T-helper 2 cell (primary cell): ENCODE measurements at regions not wholly inside any gene's neighbourhood (a gene's known extent, or its start where the extent isn't known, plus 50 kb on each side); places are given as distances from the start of the nearest gene placed in this dataset.

ENCODE experiments used
- DNase-seq, 5 experiments: peaks; one replicate each; pipeline versions ENCODE4 v3.0.0 to v3.0.0-alpha.2; 2012 to 2022

DNA sequence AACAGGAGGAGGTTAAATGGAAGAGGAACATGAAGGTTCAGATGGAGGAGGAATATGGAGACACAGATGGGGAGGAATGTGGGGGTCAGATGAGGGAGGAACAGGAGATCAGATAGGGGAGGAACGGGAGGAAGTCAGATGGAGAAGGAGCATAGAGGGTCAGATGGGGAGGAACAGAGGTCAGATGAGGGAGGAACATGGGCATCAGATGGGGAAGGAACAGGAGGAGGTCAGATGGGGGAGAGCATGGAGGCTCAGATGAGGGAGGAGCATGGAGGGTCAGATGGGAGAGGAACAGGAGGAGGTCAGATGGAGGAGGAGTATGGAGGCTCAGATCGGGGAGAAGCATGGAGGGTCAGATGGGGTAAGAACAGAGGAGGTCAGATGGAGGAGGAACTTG is 290.6 kb downstream of the BMP7 start:
- no peak for DNase-seq

- DNase-seq: no peak
Observed at GRCh38 chr20:56976336-56976735, 290.1 kb downstream of the BMP7 start.

- DNase-seq: no peak
Observed at GRCh38 chr20:56978475-56978874, 288.0 kb downstream of the BMP7 start.

GRCh38 chr20:56979125-56979524 is 287.3 kb downstream of the BMP7 start:
- DNase-seq: no peak

- DNase-seq: no peak
Observed at GRCh38 chr20:56981301-56981700, 285.1 kb downstream of the BMP7 start.

DNA sequence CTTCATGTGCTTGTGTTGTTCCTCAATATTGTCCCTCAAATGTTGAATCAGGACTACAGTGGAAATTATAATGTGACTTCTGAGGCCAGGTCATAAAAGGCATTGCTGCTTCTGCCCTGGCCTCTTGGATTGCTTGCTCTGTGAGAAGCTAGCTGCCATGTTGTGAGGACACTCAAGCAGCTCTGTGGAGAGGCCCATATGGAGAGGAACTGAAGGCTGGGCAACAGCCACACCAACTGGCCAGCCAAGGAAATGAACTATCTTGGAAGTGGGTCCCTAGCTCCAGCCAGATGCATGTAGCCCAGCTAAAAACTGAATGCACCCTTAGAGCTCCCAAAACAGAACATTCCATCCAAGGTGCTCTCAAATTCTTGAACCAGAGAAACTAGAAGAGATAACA is 282.6 kb downstream of the BMP7 start:
- DNase-seq: no peak

DNA sequence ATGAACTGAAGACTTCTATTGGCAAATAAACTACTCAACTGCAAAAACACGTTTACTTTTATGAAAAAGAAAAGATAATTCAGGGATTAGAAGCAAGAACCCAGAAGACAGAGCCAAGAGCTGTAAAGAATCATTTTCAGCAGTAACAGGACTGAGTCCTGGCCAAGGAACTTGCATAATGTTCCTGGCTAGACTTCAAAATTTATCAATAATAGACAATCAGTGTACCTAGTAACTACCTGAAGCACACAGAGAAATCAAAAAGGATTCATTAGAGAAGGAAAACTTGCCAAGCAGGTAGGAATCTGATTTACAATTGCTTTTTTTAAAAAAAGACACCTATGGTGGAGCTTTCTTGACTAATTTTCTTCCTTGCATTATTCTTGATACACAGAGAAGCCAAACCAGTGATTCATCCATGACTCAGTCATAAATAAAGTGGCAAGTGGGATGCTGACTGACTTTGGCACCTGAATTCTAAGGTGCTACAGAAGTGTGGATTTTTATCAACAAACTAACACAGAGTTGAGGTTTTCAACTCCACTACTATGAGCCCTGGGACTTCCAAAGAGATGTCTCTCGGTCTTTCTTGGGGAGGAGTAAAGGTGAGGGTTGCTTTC is 281.3 kb downstream of the BMP7 start:
- DNase-seq: no peak

GRCh38 chr20:56986476-56986875 is 280.0 kb downstream of the BMP7 start:
- no peak for DNase-seq

DNA sequence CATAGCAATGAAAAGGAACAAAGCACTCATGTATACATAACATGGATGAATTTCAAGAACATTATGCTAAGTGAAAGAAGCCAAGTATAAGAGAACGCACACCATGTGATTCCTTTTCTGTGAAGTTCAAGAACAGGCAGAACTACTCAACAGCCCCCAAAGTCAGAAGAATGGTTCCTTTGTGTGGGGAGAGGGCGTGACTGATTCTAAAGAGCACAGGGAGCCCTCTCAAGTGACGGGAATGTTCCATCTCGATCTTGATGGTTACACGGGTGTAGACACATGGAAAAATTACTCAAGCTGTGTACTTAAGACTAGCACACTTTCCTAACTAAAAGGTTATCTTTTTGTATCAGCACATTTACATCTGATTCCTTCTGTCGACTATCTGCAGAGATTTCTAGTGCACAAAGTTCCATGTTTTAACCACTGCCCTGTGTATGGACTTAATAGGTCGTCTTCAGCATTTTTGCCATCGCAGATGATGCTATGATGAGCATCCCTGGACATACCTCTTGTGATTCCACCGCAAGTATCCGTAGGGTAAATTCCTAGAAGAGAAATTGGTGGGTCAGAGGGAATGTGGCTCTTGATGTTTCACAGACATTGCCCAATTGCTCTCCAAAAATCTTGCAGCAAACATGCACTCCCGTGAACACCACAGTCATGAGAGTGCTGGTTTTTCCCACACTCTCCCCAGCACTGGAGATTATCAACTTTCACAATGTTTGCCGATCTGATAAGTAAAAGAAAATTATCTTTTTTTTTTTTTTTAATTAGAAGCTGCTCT is 279.3 kb downstream of the BMP7 start:
- DNase-seq: no peak

- DNase-seq: no peak
Observed at GRCh38 chr20:56987986-56988385, 278.5 kb downstream of the BMP7 start.

DNA sequence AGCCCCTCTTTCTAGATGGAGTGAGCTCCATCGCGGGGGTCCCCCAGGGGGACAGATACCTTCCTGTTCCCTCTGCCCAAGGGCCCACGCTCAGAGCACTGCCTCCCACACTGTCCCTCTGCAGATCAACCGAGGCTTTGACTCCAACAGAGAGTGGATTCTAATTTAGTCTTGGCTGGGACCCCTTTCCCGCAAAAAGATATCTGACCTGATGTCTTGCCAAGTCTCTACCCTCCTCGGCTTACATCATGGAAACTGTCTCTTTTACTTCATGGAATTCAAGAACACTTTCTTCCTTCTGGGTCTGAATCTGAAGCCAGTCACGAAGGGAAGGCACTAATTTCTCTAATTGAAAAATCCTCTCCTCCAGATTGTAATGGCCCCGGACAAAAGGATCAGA is 278.0 kb downstream of the BMP7 start:
- no peak for DNase-seq

GRCh38 chr20:56989516-56989915 is 276.9 kb downstream of the BMP7 start:
- no peak for DNase-seq

- no peak for DNase-seq
Observed at GRCh38 chr20:56993020-56993559, 273.4 kb downstream of the BMP7 start.

DNA sequence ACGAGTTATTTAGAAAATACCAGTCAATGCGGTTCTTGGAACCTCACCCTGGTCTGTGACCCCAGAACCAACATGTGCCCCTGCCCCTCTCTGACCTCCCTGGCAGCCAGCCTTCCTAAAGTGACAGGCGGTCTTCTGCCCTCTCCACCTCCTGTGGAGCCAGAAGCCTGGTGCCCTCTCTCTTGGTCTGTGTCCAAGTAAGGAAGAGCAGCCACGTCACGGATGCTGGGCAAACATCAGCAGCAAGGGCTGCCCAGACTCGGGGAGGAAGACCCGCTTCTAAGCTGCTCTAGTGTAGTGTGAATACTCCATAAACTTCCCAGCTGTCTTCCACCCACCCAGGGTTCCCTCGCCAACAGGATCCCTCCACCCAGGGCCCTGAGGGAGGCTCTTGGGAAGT is 272.4 kb downstream of the BMP7 start:
- DNase-seq: no peak

- no peak for DNase-seq
Observed at GRCh38 chr20:56995149-56995548, 271.3 kb downstream of the BMP7 start.

DNA sequence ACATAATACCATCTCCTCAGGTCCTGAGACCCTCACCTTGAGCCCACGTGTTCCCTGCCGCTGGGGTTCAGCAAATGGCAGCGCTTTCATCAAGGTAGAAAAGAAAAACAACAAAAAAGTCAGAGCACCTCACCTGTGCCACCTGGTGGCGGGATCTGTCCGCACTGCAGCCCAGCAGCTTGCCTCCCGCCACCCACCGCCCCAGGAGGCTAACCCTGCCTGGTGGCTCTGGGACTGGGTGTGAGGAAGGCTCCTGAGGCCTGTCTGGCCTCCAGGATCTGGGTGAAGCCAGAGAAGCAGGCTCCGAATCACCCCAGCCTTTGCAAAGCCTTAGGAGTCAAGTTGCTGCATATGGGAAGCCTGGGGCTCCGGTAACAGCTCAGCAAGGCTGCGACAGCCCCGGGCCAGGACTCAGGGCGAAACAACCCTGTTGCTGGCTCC is 270.8 kb downstream of the BMP7 start:
- no peak for DNase-seq

DNA sequence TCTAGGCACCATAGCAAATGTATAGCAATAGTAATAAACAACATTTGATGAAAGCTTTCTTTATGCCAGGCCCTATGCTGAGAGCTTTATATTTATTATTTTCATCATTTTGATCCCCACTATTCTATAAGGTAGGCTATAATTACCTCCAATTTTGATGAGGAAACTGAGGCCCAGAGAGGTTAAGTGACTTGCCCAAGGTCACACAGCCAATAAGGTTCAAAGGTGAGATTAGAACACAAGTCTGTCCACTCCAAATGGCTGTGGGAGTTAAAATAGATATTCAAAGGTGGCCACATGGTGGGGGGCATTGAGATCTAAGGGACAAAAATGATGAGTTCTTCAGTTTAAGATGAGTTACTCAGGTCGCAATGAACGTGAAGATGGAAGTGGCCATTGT is 269.9 kb downstream of the BMP7 start:
- no peak for DNase-seq

DNA sequence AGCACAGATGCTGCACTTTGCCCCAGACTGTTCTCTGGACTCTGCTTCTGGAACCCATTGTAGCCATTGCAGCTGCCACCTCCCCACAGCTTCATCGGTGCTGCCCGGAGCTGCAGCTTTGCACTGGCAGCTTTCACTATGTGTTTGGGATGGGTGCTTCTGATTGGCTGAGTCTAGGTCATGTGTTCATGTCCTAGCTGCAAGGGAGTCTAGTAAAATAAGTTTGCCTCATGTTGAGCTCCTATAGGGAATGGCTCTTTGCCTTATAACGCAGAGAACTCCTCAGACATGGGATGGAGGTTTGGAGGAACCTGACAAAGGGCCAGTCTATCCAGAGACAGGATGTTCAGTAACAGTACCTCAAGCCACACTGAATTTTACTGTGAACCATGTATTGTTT is 268.0 kb downstream of the BMP7 start:
- no peak for DNase-seq

- DNase-seq: no peak
Observed at GRCh38 chr20:57000441-57000968, 265.9 kb downstream of the BMP7 start.

- no peak for DNase-seq
Observed at GRCh38 chr20:57001126-57001767, 265.2 kb downstream of the BMP7 start.

GRCh38 chr20:57002066-57002570 is 264.3 kb downstream of the BMP7 start:
- no peak for DNase-seq

GRCh38 chr20:57003012-57003411 is 263.4 kb downstream of the BMP7 start:
- no peak for DNase-seq

- no peak for DNase-seq
Observed at GRCh38 chr20:57004416-57004815, 262.0 kb downstream of the BMP7 start.
